GM13977 (cell line): ENCODE measurements at regions not wholly inside any gene's neighbourhood (a gene's known extent, or its start where the extent isn't known, plus 50 kb on each side); places are given as distances from the start of the nearest gene placed in this dataset.

Source experiments
- DNase-seq: peaks from one replicate; pipeline ENCODE4 v3.0.0; 2012; ENCODE audit warnings: low spot score
- in situ Hi-C: fragments of 300-500 bp; cut with MboI; formaldehyde crosslinking; loops from one replicate; pipeline ENCODE4 v1.12.0; 2022; ENCODE audit warnings: low sequenced_read_pairs, low pct_unique_long_range_greater_than_20kb, mixed read lengths, inconsistent platforms; ENCODE audit not compliant: unreplicated experiment
- TF ChIP-seq, protein P1 (sequence below): IDR thresholded peaks from 2 replicates; pipeline ENCODE4 v1.5.1; 2012; ENCODE audit warnings: mild to moderate bottlenecking, control low read depth; ENCODE audit not compliant: insufficient read depth; ENCODE audit errors: extremely low read depth, missing control alignments

GRCh38 chr10:3856593-3856992 lies 71.6 kb upstream of the KLF6 start:
- TF ChIP-seq, protein P1, sequence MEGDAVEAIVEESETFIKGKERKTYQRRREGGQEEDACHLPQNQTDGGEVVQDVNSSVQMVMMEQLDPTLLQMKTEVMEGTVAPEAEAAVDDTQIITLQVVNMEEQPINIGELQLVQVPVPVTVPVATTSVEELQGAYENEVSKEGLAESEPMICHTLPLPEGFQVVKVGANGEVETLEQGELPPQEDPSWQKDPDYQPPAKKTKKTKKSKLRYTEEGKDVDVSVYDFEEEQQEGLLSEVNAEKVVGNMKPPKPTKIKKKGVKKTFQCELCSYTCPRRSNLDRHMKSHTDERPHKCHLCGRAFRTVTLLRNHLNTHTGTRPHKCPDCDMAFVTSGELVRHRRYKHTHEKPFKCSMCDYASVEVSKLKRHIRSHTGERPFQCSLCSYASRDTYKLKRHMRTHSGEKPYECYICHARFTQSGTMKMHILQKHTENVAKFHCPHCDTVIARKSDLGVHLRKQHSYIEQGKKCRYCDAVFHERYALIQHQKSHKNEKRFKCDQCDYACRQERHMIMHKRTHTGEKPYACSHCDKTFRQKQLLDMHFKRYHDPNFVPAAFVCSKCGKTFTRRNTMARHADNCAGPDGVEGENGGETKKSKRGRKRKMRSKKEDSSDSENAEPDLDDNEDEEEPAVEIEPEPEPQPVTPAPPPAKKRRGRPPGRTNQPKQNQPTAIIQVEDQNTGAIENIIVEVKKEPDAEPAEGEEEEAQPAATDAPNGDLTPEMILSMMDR, result no peak
- DNase-seq, result no peak

DNA sequence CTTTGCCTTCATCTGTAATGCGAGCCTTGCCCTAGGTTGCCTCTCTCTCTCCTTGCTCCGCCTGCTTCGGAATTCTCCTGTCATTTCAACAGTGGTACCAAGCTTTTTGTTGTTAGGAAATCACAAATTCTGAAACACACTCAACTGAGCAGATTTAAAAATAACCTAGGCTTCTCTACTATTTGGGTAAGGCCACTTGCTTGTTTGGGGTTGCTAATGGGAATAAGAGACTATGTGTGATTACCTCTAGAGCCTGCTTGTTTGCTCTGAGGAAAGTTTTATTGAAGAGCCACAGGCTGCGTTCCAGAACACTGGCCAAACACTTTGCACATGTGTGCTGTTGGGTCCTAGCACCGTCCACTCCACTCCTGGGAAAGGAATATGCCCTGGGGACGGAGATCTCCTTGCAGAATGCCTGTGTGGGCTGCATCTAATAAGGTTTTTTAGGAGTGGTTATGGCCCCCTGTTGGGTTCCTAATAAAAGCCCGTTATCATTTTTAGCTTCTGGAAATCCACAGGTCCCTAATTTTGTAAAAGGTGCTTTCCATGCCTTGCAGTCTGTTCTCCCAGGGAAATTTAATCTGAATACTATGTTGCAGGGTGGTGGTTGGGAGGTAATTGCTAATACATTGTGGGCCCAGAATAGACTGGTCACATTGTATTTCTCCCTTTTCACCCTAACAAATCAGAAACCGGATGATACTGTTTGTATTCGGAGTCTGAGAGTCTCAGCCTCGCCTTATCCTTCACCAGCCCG lies 68.7 kb upstream of the KLF6 start:
- TF ChIP-seq, protein P1, result no peak
- no peak for DNase-seq
- in situ Hi-C loops, result no loop called here

More at GRCh38 chr10:3856593-3856992, 71.6 kb upstream of the KLF6 start:
- in situ Hi-C loops, result no loop called here

DNA sequence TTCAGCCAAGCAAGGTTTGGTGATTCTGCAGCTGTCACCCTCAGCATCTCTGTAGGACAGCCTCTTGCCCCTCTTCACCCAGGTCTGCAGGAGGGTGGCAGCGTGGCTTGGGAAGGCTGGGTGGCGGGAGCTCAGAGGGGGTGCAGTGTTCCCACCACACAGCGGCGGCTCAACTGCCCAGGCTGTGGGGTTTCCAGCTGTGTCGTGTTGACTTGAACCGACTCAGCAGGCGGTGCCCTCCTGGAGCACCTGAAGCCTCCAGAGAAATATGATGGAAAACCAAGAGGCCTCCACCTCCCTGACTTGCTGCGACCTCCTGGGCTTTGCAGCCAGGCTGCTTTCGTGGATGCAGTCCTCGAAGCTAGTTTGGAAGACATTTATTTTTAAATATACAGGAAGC lies 68.0 kb upstream of the KLF6 start:
- no peak for DNase-seq
- in situ Hi-C loops, result no loop called here
- TF ChIP-seq, protein P1, result no peak

DNA sequence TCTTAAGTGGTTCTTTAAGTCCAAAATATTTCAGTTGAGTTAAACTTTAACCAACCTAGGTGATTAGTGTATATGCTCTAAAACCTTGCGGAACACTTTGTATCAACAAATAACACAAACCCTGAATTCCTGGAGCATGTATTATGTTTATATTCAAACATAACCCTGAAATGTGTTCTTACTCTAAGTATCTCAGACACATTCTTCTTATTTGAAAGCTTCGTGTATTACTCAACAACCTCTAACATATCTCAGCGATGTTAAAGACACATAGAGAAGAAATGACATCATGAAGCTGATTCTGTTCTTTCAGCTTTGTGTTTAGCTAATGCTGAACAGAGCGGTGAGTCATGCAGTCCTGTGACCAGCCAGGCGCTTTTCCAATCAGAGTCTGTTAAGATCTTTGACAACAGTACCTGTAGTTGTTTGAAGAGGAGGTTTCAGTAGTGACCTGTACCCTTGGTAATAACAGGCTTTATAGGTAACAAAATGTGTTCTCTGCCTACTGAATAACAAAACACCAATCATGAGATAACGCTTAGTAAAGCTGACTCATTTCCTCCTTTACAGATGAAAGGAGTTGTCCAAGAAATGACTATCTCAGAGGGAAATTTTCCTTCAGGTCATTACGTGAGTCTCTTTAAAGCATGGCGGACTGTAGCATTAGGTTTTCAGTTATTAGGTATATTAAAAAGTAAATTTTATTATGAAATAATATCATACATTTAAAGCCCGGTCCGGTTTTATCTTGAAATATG lies 67.3 kb upstream of the KLF6 start:
- TF ChIP-seq, protein P1, result no peak
- in situ Hi-C loops, result no loop called here
- peak; percentile 79 for DNase-seq

DNA sequence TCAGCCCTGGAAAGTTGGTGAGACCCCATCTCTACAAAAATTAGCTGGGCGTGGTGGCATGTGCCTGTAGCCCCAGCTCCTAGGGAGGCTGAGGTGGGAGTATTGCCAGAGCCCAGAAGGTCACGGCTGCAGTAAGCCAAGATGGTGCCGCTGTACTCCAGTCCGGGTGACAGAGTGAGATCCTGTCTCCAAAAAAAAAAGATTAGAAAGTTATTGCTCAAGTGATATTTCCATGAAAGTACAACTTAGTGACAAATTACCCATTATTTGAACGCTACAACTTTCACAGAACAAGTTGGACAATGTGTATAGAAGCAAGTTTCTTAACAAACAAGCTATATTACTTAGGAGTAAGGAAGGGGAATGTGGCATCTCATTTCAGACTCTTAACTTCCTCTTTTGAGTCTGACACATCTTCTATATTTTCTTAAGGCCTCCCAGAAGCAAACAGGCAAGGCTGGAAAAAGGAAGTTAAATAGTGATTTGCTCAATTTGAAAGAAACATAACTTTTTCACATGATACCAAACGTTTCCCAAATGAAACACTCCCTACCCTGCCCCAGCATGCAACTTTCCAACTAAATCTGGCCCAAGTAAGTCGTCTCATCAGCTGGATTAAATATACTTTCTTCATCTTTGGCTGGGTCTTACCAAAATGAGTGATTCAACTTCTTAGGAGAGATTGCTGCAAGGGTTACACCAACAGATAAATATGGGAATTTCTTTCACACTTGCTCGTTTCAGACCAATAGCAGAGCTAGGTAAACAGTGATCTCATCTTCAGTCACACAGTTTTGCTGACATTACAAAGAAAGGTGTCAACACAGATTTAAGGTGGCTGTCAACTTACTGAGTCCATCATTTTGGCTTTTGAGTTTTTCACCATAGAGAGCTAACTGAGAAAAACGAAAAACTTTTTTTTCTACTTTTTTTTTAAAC lies 66.3 kb upstream of the KLF6 start:
- TF ChIP-seq, protein P1, result no peak
- DNase-seq, result no peak
- in situ Hi-C loops, result no loop called here
